ENCODE measurements at regions not wholly inside any gene's neighbourhood (a gene's known extent, or its start where the extent isn't known, plus 50 kb on each side); places are given as distances from the start of the nearest gene placed in this dataset.

DNA sequence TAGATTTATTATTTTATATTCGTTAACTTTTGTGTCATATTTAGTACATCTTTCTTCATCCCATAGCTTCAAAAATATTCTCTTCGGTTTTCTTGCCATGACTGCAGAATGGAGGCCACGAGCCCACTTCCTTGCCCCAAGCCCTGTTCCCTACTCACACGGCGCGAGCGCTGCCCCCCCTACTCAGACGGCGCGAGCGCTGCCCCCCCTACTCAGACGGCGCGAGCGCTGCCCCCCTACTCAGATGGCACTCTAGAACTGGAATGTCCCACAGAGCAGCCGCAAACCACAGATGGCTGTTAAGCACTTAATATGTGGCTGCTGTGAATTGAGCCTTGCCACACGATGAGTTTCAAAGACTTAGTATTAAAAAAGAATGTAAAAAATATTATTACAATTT lies 102.2 kb upstream of the PEG3 start:
- H3K4me2 ChIP-seq (ENCODE audit: low read length), result no peak overlapping the region
- H2AFZ ChIP-seq (ENCODE audit: low read depth, low read length, poor library complexity, severe bottlenecking), result no peak overlapping the region
- no TSS peak for BruUV-seq (replicated peaks)
- ChIA-PET RAD21 (ENCODE audit: low non-redundant PET in 1 of 2, low total read pairs in 2 of 2, uncharacterized antibody in 2 of 2, unreplicated experiment in 2 of 2) (no interaction called here), POLR2A (no interaction called here), CTCF (no interaction called here)
- no peak overlapping the region for H3K9ac ChIP-seq (ENCODE audit: low read length)
- H4K20me1 ChIP-seq (ENCODE audit: insufficient read depth), result no peaks in the 10 kb centered on the region
- intact Hi-C loops (cut with micrococcal nuclease), result no loop called here
- H3K27ac ChIP-seq (ENCODE audit: low read depth, low read length), result no peak overlapping the region
- no peaks in the 10 kb centered on the region for H3K9me2 ChIP-seq (ENCODE audit: insufficient read depth)
- ATAC-seq, result no peak
- no peak for DNase-seq (ENCODE audit: low read depth, low spot score)
- H3K79me2 ChIP-seq (ENCODE audit: insufficient read depth, low read length), result no peaks in the 10 kb centered on the region
- H3K9me3 ChIP-seq (ENCODE audit: control insufficient read depth in 1 of 2, insufficient read depth in 1 of 2, low read depth in 1 of 2, low read length in 2 of 2), result peaks cover 13 to 19% of the 10 kb centered on the region in 2 experiments; a peak in 2 of 4 replicates
- H3K27me3 ChIP-seq (ENCODE audit: insufficient read depth, low read length), result no peaks in the 10 kb centered on the region
- TF ChIP-seq SRF (IDR thresholded peaks at IDR 0.05; ENCODE audit: low read depth) (no peak), EZH2phosphoT487 (IDR thresholded peaks at IDR 0.05; ENCODE audit: borderline replicate concordance) (no peak), ZFX (IDR thresholded peaks at IDR 0.05) (no peak), SIN3A (IDR thresholded peaks at IDR 0.05; ENCODE audit: low read depth) (no peak), ZNF274 (IDR thresholded peaks at IDR 0.05; ENCODE audit: low read depth, low read length) (no peak), SP1 (IDR thresholded peaks at IDR 0.05; ENCODE audit: low read depth) (no peak), EGR1 (IDR thresholded peaks at IDR 0.05; ENCODE audit: low read depth) (no peak), TCF7L2 (IDR thresholded peaks at IDR 0.05; ENCODE audit: borderline replicate concordance, extremely low read depth, insufficient read depth, insufficient read length) (no peak), JUND (IDR thresholded peaks at IDR 0.05) (no peak), REST (IDR thresholded peaks at IDR 0.05; ENCODE audit: low read depth) (no peak)
- TF ChIP-seq, protein P1, sequence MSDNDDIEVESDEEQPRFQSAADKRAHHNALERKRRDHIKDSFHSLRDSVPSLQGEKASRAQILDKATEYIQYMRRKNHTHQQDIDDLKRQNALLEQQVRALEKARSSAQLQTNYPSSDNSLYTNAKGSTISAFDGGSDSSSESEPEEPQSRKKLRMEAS (IDR thresholded peaks at IDR 0.05), result no peak
- no peaks in the 10 kb centered on the region for H3K36me3 ChIP-seq (ENCODE audit: control insufficient read depth in 1 of 2, insufficient read depth in 2 of 2, low read length in 2 of 2)
- H3K4me1 ChIP-seq (ENCODE audit: control insufficient read depth in 1 of 2, insufficient read depth in 2 of 2, low read length in 2 of 2), result no peaks in the 10 kb centered on the region
- no peak overlapping the region for H3K4me3 ChIP-seq (replicated peaks in 1 of 2; ENCODE audit: low read depth in 1 of 2, low read length in 2 of 2)
